Urinary bladder (tissue), 3 donors: ENCODE measurements at regions not wholly inside any gene's neighbourhood (a gene's known extent, or its start where the extent isn't known, plus 50 kb on each side); places are given as distances from the start of the nearest gene placed in this dataset.

Source experiments
- DNase-seq: peaks from one replicate; pipeline ENCODE4 v3.0.0-alpha.2; 2015; ENCODE audit errors: extremely low spot score
- H3K27ac ChIP-seq: one replicate; pipeline ENCODE4 v1.5.1; 2013; ENCODE audit warnings: low read depth, mild to moderate bottlenecking, moderate library complexity
- H3K36me3 ChIP-seq: one replicate; pipeline ENCODE4 v1.6.1; 2013; ENCODE audit warnings: mild to moderate bottlenecking, moderate library complexity; ENCODE audit not compliant: insufficient read depth
- H3K4me1 ChIP-seq: one replicate; pipeline ENCODE4 v1.6.1; 2013; ENCODE audit warnings: mild to moderate bottlenecking, moderate library complexity; ENCODE audit not compliant: insufficient read depth
- H3K4me3 ChIP-seq: one replicate; pipeline ENCODE4 v1.5.1; 2013; ENCODE audit warnings: low read depth, low read length
- WGBS: extraction: QIAGEN DNeasy Blood & Tissue Kit; methylation state at CpG from one replicate; pipeline ENCODE4 v1.1.7; 2013; 5-methylcytosine and 5-hydroxymethylcytosine counted together
- donor health status: healthy with polysubstance abuse.
- donor health status: healthy.

- H3K36me3 ChIP-seq: no peaks in the 10 kb centered on the region
- no peaks in the 10 kb centered on the region for H3K4me1 ChIP-seq
- 80% methylated on average over 1 of the region's 1 CpG for WGBS
- no peak overlapping the region for H3K4me3 ChIP-seq
- no peak for DNase-seq
- no peak overlapping the region for H3K27ac ChIP-seq
These were observed 212.2 kb downstream of the DACT1 start for GRCh38 chr14:58850011-58850410.

- H3K27ac ChIP-seq: no peak overlapping the region
- no peak overlapping the region for H3K4me3 ChIP-seq
- DNase-seq: no peak
- H3K4me1 ChIP-seq: no peaks in the 10 kb centered on the region
- 56% methylated on average over 2 of the region's 2 CpGs for WGBS
- no peaks in the 10 kb centered on the region for H3K36me3 ChIP-seq
These were observed 223.8 kb downstream of the DACT1 start for GRCh38 chr14:58861586-58861985.

DNA sequence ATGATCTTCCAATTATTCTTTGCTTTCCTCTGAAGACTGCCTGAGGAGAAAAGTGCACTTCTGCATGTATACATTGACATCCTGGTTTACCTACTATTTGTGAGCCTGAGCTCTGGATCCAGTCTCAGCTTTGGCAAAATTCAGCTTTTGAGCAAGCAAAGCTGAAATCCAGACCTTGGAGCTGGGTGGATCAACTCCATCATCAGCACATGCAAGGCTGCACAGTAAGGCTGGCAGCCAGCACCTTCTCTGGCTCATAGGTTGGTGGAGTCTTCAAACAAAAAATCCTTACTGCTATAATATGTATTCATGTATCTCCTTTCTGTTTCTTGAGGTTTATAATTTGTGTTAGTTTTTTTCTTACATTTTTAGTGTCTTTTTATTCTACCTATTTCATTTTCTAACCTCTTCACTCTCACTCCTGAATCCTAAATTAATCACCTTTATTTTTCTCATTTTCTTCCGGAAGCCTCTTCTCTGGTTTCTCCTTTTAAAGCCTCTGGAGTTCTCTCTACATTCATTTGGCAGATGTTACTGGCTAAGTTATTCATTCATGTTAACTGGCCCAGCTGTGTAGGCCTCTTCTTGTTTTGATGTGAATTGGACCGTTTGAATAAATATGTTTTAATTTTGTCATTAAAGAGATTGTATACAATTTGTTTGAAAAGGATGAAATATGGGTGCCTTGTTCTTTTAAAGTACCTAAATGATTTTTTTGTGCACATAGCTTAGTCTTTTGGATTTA lies 224.8 kb downstream of the DACT1 start:
- H3K36me3 ChIP-seq: no peaks in the 10 kb centered on the region
- H3K4me3 ChIP-seq: no peak overlapping the region
- WGBS: 70% methylated on average over 2 of the region's 2 CpGs
- no peaks in the 10 kb centered on the region for H3K4me1 ChIP-seq
- no peak for DNase-seq
- H3K27ac ChIP-seq: no peak overlapping the region

GRCh38 chr14:58863661-58864345 lies 226.0 kb downstream of the DACT1 start:
- WGBS: 51% methylated on average over 10 of the region's 10 CpGs
- no peak overlapping the region for H3K27ac ChIP-seq
- H3K4me1 ChIP-seq: no peaks in the 10 kb centered on the region
- no peak overlapping the region for H3K4me3 ChIP-seq
- no peaks in the 10 kb centered on the region for H3K36me3 ChIP-seq
- DNase-seq: no peak

DNA sequence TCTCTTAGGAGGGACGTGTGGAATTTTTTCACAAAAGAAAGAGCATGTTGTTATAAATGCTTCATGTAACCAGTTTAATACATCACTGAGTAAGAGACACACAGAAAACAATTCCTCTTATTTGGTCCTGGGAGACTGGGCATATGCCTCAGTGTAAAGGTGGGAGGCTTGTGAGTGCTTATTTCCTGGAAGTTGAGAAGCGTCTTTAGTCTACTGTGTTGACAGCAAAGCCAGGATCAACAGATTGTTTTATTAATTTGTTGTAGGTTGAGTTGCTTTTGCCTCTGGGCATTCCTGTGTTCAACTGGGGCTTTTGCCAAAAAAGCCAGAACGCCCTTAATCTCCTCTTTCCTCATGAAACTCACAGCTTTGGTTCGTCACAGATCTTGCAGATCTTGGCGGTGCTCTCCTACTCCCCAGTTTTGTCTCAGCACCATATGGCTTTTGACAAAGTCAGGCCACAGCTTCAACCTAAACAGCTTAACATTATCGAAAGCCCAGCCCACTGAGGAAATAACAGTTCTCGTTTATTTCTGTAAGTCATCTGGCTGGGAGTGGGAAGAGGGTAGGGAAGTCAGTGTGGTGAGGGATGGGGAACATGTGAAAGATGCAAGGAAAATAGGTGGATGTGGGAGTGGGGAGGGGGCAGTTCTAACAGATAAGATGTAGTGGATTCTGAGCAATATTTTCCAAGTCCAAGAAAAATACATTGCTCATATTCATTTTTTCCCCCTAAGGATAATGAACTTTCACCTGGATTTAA lies 227.2 kb downstream of the DACT1 start:
- Histone ChIP-seq H3K4me1 (no peaks in the 10 kb centered on the region), H3K4me3 (no peak overlapping the region), H3K27ac (no peak overlapping the region), H3K36me3 (no peaks in the 10 kb centered on the region)
- peak; percentile 86 for DNase-seq
- WGBS: 39% methylated on average over 7 of the region's 7 CpGs

GRCh38 chr14:58865514-58866281 lies 227.9 kb downstream of the DACT1 start:
- no peak overlapping the region for H3K27ac ChIP-seq
- H3K36me3 ChIP-seq: no peaks in the 10 kb centered on the region
- H3K4me1 ChIP-seq: no peaks in the 10 kb centered on the region
- 57% methylated on average over 6 of the region's 6 CpGs for WGBS
- H3K4me3 ChIP-seq: no peak overlapping the region
- DNase-seq: peak; percentile 10

- Histone ChIP-seq H3K36me3 (no peaks in the 10 kb centered on the region), H3K27ac (no peak overlapping the region), H3K4me3 (no peak overlapping the region), H3K4me1 (no peaks in the 10 kb centered on the region)
- WGBS: 75% methylated on average over 3 of the region's 3 CpGs
- no peak for DNase-seq
These were observed 228.6 kb downstream of the DACT1 start for GRCh38 chr14:58866391-58866790.

DNA sequence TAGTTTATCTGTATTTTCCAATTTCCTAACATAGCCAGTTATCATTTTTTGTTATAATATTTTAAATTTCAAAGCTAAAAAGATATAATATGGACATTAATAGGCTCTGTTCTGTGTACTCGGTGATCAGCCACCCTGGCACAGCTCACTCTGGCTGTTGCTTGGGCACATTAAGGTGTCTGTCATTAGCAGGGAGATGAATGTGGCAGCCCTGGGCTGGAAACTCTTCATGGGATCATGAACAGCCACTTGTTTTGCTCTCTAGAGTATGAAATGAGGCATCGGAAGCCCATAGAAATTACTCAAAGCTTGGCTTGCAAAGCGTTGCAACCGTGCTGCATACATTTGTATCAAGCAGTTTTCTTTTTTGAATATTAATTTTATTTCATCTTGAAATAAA lies 233.2 kb downstream of the DACT1 start:
- no peaks in the 10 kb centered on the region for H3K36me3 ChIP-seq
- 89% methylated on average over 4 of the region's 4 CpGs for WGBS
- no peaks in the 10 kb centered on the region for H3K4me1 ChIP-seq
- no peak for DNase-seq
- H3K4me3 ChIP-seq: no peak overlapping the region
- no peak overlapping the region for H3K27ac ChIP-seq

GRCh38 chr14:58871573-58871972 lies 233.8 kb downstream of the DACT1 start:
- no peak for DNase-seq
- Histone ChIP-seq H3K4me1 (no peaks in the 10 kb centered on the region), H3K27ac (no peak overlapping the region), H3K36me3 (no peaks in the 10 kb centered on the region), H3K4me3 (no peak overlapping the region)
- WGBS: 81% methylated on average over 4 of the region's 4 CpGs

GRCh38 chr14:58872061-58872460 lies 234.3 kb downstream of the DACT1 start:
- Histone ChIP-seq H3K36me3 (no peaks in the 10 kb centered on the region), H3K4me1 (no peaks in the 10 kb centered on the region), H3K4me3 (no peak overlapping the region), H3K27ac (no peak overlapping the region)
- no peak for DNase-seq
- WGBS: 77% methylated on average over 6 of the region's 6 CpGs

DNA sequence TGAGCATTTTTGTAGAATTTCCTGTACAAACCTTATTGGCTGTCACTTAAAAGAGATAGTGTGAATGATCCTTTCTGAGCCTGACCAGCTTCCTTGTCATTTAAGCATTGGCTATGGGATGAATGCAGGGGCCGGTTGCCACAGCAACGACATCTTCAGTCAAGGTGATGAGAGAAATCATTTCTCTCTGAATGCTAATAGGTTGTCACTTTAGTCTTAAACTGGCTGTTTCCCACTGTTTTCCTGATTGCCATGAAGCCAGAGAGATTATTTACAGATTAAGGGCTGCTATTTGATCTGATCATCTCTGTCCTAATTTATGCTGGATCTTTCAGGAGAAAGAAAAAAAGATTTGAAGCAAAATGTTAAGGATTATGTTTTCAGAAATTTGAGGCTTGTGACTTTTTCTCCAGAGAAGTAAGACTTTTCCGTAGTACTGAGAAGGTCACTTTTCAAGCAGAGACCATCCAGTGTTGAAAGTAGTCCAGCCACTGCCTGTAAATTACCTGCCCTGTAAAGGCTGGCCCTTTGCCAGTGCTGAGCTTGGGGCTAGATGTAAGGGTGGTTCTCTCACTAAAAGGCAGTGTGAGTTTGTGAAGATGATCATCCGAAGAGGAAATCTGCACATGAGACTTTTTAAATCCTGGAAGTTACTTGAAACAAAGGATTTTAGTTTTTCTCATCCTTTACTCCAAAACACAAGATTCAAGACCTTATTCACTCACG lies 235.6 kb downstream of the DACT1 start:
- H3K4me3 ChIP-seq: no peak overlapping the region
- H3K36me3 ChIP-seq: peaks cover under 1% of the 10 kb centered on the region
- DNase-seq: no peak
- H3K4me1 ChIP-seq: no peaks in the 10 kb centered on the region
- WGBS: 78% methylated on average over 5 of the region's 5 CpGs
- H3K27ac ChIP-seq: no peak overlapping the region

- DNase-seq: no peak
- 52% methylated on average over 1 of the region's 1 CpG for WGBS
- Histone ChIP-seq H3K4me1 (no peaks in the 10 kb centered on the region), H3K27ac (no peak overlapping the region), H3K36me3 (peaks cover 2% of the 10 kb centered on the region), H3K4me3 (no peak overlapping the region)
These were observed 237.9 kb downstream of the DACT1 start for GRCh38 chr14:58875613-58876012.

- no peak overlapping the region for H3K27ac ChIP-seq
- H3K36me3 ChIP-seq: peaks cover 2% of the 10 kb centered on the region
- no peak for DNase-seq
- no peak overlapping the region for H3K4me3 ChIP-seq
- no peaks in the 10 kb centered on the region for H3K4me1 ChIP-seq
These were observed 238.8 kb downstream of the DACT1 start for GRCh38 chr14:58876608-58877007.
